ENCODE measurements at regions not wholly inside any gene's neighbourhood (a gene's known extent, or its start where the extent isn't known, plus 50 kb on each side); places are given as distances from the start of the nearest gene placed in this dataset.

GRCh38 chr15:93987068-93987467, 244.3 kb upstream of the MCTP2 start:
- no peak overlapping the region for H3K4me3 ChIP-seq (ENCODE audit: low read length)
- TF ChIP-seq ZNF274 (IDR thresholded peaks at IDR 0.05; ENCODE audit: low read depth, low read length) = no peak

DNA sequence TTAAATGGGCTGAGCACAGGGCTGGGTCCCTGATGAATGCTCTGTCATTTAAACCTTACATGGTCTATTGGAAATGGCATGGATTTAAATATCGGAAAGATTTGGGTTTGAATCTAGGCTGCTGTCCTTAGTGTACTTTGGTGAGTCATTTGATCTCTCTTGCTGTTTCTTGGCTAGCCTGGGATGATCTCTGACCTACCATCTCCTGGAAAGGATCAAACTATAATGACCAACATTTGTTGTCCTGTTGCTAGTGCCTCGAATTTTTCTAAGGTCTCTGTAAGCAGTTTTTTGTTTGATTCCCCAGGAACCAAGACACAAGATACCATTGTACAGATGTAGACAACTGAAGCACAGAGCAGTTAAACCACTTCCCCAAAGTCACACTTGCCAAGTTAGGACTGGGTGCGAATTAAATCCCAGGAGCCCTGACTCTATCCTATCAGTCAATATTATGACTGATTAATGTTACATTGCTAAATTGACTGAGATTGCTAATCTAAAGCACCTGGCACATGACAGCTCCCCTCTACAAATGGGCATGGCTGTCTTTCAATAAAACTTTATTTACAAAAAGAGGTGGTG, 244.9 kb upstream of the MCTP2 start:
- no peak overlapping the region for H3K4me3 ChIP-seq (ENCODE audit: low read length)
- TF ChIP-seq ZNF274 (IDR thresholded peaks at IDR 0.05; ENCODE audit: low read depth, low read length) = no peak

GRCh38 chr15:93985925-93986324, 245.4 kb upstream of the MCTP2 start:
- TF ChIP-seq ZNF274 (IDR thresholded peaks at IDR 0.05; ENCODE audit: low read depth, low read length) = no peak
- H3K4me3 ChIP-seq (ENCODE audit: low read length) = no peak overlapping the region

DNA sequence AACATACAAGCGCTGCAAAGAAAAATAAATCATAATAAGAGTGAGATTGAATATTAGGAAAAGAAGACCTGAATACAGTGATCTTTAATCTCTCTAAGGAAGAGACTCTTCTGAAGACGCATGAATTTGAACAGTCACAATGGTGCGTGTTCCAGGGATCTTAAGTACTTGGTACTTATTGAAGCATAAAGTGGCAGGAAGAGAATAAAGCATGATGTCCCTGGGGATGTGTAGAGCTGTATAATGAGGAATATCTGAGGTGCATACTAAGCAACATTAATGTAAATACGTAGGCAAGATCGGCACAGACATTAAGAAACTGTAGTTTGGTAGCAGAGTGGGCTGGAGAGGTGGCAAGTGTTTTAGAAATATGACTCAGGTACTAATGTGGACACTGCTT, 246.2 kb upstream of the MCTP2 start:
- H3K4me3 ChIP-seq (ENCODE audit: low read length) = no peak overlapping the region
- TF ChIP-seq ZNF274 (IDR thresholded peaks at IDR 0.05; ENCODE audit: low read depth, low read length) = no peak

DNA sequence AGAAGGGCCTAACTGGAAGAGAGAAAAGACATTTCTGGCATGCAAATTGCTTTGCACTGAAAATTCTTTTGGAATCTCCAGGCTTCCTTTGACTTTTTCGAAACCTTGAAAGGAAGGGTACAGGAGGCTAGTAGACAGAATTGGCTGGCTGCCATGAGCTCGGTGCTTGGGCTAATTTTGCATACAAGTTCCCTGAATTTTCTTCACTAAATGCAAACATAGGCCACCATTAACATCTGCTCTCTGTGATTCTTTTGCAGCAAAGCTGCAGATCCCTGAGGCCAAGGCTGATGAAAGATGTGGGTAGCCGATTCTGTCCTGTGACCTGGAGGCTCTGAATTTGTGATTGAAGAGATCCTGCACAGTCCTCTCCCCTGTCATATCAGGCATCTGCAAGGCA, 247.8 kb upstream of the MCTP2 start:
- H3K4me3 ChIP-seq (ENCODE audit: low read length) = no peak overlapping the region
- TF ChIP-seq ZNF274 (IDR thresholded peaks at IDR 0.05; ENCODE audit: low read depth, low read length) = no peak

- TF ChIP-seq ZNF274 (IDR thresholded peaks at IDR 0.05; ENCODE audit: low read depth, low read length) = no peak
- H3K4me3 ChIP-seq (ENCODE audit: low read length) = no peak overlapping the region
Observed at GRCh38 chr15:93982226-93982727, 249.1 kb upstream of the MCTP2 start.

GRCh38 chr15:93981706-93982105, 249.7 kb upstream of the MCTP2 start:
- TF ChIP-seq ZNF274 (IDR thresholded peaks at IDR 0.05; ENCODE audit: low read depth, low read length) = no peak
- no peak overlapping the region for H3K4me3 ChIP-seq (ENCODE audit: low read length)

DNA sequence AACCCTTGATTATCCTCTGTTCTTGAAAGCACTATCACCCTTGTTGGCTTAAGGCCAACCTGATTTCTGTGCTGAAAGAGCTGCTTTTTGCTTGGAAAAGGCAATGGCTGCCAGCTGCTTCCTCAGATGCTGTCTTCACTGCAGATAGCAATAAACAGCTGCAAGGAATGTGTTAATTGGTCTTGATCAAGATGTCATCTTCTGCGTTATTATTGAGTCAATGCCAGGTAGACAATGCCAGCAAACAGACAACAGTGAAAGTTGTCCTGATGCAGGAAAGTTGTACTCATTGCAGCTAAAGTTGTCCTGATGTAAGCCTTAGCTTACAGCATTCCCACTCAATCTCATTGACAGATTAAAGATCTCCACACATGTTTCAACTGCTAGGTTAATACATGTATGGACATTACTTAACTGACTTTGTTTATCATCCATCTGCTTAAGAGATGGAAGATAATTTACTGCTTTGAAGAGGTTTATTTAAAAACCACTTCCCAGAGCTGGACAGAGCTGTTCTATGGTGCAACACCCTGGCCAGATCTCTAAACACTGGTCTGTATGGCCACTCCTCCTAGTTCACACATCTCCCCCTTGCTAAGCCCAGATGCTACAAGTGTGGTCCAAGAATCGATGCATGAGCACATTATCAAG, 251.0 kb upstream of the MCTP2 start:
- TF ChIP-seq ZNF274 (IDR thresholded peaks at IDR 0.05; ENCODE audit: low read depth, low read length) = no peak
- no peak overlapping the region for H3K4me3 ChIP-seq (ENCODE audit: low read length)

DNA sequence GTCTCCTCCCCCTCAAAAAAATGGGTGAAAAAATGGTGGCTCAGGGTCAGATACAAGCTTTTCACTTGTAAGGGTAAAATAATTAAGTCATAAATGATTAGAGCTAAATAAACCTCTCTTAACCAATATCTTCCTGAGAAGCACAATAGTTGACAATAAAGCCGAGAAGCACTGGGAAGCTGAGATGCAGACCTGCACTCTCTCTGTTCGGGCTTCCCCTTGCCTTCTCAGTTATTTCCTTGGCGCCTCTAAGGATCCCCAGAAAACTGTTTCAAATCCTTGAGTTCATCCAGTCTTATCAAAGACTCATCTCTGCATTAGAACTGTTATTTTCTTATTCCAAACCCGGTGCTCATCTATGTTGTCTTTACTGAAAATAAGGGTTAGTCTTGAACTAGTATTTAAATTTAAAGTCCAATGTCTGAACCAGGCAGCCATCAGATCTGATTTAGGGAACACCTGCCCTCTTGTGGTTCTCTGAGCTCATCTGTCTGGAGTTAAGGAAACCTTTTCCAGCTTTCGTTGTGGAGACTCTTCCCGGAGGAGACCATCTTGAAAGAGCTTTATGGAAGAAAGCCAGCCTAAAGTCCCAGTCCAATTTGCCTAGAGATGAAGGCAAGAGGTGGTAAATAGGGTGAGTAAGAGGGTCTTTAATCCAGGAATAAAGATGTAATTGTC, 256.4 kb upstream of the MCTP2 start:
- TF ChIP-seq ZNF274 (IDR thresholded peaks at IDR 0.05; ENCODE audit: low read depth, low read length) = no peak
- H3K4me3 ChIP-seq (ENCODE audit: low read length) = no peak overlapping the region

DNA sequence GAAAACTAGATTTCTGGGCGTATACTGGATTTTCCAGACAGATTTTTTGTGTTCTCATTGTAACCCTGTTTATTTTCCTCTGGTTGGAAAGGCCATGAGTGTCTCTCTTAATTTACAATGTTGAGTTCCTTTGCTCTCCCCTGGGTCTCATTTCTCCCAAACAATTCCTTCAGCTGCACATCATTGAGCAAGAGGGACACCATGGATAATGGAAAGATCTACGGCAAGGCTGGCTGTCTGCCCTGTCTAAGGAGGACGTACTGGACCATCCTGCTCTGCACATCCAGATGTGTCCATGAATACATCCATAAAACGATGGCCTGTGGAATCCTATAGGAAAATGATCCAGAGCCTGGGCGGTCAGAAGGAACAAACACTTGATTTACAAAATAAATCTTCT, 258.1 kb upstream of the MCTP2 start:
- no peak overlapping the region for H3K4me3 ChIP-seq (ENCODE audit: low read length)
- TF ChIP-seq ZNF274 (IDR thresholded peaks at IDR 0.05; ENCODE audit: low read depth, low read length) = no peak

- TF ChIP-seq ZNF274 (IDR thresholded peaks at IDR 0.05; ENCODE audit: low read depth, low read length) = no peak
- H3K4me3 ChIP-seq (ENCODE audit: low read length) = no peak overlapping the region
Observed at GRCh38 chr15:93968773-93969172, 262.6 kb upstream of the MCTP2 start.

DNA sequence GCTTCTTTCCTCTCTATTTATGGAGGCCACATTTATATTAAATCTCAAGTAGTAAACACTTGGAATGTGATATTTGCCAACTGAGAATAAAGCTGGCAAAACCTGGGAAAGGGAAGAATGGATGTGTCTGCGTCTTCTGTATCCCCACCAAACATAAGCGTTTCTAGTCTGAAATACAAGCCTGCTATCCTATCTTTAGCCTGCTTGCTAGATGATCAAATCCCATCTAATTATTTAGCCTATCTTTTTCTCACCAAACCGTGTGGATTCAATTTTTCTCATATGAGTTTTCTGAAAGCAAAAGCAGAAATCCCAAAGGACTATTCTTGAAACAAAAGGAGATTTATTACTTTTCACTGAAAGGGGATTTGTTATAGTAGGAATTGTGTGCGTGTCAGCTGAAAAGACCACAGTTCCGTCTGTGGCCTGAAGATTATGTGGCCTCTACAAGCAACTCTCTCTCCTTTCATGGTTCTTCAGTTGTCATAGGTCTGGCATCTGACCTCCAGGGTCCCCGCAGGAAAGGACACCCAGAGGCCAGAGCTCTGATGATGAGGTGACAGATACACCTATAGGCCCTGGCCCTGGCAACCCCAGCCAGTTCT, 266.0 kb upstream of the MCTP2 start:
- no peak for TF ChIP-seq ZNF274 (IDR thresholded peaks at IDR 0.05; ENCODE audit: low read depth, low read length)
- no peak overlapping the region for H3K4me3 ChIP-seq (ENCODE audit: low read length)

GRCh38 chr15:93954985-93955571, 276.3 kb upstream of the MCTP2 start:
- no peak for TF ChIP-seq ZNF274 (IDR thresholded peaks at IDR 0.05; ENCODE audit: low read depth, low read length)
- no peak overlapping the region for H3K4me3 ChIP-seq (ENCODE audit: low read length)

DNA sequence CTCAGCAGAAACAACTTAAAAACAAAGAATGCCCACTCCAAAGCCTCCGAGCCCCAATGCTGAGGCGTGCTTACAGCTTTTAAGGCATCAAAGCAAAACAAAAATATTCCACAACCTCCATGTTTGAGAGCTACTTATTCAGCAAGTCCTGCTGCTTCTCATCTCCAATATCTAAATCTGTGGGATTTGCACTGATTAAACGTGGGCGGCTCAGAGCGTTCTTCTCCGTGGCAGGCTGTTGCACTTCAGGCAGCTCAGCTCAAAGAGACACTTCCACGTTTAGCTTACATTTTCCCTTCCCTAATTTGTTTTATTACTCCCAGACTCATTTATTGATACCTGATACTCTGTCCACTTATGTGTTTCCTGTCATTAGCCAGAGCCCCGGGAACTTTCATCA, 282.6 kb upstream of the MCTP2 start:
- H3K4me3 ChIP-seq (ENCODE audit: low read length) = no peak overlapping the region
- TF ChIP-seq ZNF274 (IDR thresholded peaks at IDR 0.05; ENCODE audit: low read depth, low read length) = no peak

Data from GM08714 (cell line).